ENCODE measurements at regions not wholly inside any gene's neighbourhood (a gene's known extent, or its start where the extent isn't known, plus 50 kb on each side); places are given as distances from the start of the nearest gene placed in this dataset.
A peak's percentile ranks its signal among the peaks of the same experiment; 100 is the strongest.

DNA sequence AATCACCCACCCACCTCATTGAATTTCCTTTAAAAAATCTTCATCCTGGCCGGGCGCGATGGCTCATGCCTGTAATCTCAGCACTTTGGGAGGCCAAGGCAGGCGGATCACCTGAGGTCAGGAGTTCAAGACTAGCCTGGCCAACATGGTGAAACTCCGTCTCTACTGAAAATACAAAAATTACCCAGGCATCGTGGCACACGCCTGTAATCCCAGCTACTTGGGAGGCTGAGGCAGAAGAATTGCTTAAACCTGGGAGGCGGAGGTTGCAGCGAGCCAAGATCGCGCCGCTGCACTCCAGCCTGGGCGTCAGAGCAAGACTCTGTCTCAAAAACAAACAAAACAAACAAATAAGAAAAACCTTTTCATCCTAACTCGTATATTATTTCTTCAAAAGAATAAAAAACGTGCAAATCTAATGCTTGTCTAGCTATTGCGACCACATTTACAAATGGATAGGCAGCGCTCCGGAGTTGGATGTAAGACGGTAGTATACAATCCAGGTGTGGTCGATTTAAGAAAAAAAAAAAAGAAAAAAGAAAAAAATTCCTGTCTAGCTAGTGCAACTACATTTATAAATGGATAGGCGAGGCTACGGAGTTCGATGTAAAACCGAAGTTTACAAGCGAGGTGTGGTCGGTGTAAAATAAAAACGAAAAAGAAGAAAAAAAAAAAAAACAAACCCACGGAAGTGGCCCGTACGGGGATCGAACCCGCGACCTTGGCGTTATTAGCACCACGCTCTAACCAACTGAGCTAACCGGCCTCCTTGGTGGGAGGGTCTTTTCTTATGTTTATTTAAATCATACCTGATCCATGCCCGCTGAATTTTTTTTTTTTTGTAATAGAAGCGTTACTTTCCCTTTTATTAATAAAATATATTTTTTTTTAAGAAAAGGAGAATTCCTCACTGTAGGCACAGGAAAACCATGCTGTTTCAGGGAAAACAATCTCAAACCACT is 70.7 kb upstream of the PRSS16 start (continued):
- TF ChIP-seq, protein P1, sequence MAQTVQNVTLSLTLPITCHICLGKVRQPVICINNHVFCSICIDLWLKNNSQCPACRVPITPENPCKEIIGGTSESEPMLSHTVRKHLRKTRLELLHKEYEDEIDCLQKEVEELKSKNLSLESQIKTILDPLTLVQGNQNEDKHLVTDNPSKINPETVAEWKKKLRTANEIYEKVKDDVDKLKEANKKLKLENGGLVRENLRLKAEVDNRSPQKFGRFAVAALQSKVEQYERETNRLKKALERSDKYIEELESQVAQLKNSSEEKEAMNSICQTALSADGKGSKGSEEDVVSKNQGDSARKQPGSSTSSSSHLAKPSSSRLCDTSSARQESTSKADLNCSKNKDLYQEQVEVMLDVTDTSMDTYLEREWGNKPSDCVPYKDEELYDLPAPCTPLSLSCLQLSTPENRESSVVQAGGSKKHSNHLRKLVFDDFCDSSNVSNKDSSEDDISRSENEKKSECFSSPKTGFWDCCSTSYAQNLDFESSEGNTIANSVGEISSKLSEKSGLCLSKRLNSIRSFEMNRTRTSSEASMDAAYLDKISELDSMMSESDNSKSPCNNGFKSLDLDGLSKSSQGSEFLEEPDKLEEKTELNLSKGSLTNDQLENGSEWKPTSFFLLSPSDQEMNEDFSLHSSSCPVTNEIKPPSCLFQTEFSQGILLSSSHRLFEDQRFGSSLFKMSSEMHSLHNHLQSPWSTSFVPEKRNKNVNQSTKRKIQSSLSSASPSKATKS (CRISPR knock-in tag; IDR thresholded peaks at IDR 0.05), result 0 out of 2 replicates have a peak, but pooled peaks have one; percentile 34
- no peak for TF ChIP-seq ZNF547 (CRISPR knock-in tag; IDR thresholded peaks at IDR 0.05)
- no peak for TF ChIP-seq ZNF891 (CRISPR knock-in tag; IDR thresholded peaks at IDR 0.05)
- TF ChIP-seq SP1 (IDR thresholded peaks at IDR 0.05), result no peak
- 0 out of 2 replicates have a peak, but pooled peaks have one; percentile 32 for TF ChIP-seq SP1 (CRISPR knock-in tag; IDR thresholded peaks at IDR 0.05)
- 0 out of 2 replicates have a peak, but pooled peaks have one; percentile 6 for TF ChIP-seq MIER2 (CRISPR knock-in tag; IDR thresholded peaks at IDR 0.05)
- TF ChIP-seq FOXK1 (CRISPR knock-in tag; IDR thresholded peaks at IDR 0.05; ENCODE audit: borderline replicate concordance, low read depth), result 0 out of 2 replicates have a peak, but pooled peaks have one; percentile 16
- TF ChIP-seq ZNF598 (CRISPR knock-in tag; IDR thresholded peaks at IDR 0.05; ENCODE audit: borderline replicate concordance), result 0 out of 2 replicates have a peak, but pooled peaks have one; percentile 30
- TF ChIP-seq AKAP8 (CRISPR knock-in tag; IDR thresholded peaks at IDR 0.05), result no peak
- TF ChIP-seq ZSCAN30 (CRISPR knock-in tag; IDR thresholded peaks at IDR 0.05), result 0 out of 2 replicates have a peak, but pooled peaks have one; percentile 60
- TF ChIP-seq, protein P2, sequence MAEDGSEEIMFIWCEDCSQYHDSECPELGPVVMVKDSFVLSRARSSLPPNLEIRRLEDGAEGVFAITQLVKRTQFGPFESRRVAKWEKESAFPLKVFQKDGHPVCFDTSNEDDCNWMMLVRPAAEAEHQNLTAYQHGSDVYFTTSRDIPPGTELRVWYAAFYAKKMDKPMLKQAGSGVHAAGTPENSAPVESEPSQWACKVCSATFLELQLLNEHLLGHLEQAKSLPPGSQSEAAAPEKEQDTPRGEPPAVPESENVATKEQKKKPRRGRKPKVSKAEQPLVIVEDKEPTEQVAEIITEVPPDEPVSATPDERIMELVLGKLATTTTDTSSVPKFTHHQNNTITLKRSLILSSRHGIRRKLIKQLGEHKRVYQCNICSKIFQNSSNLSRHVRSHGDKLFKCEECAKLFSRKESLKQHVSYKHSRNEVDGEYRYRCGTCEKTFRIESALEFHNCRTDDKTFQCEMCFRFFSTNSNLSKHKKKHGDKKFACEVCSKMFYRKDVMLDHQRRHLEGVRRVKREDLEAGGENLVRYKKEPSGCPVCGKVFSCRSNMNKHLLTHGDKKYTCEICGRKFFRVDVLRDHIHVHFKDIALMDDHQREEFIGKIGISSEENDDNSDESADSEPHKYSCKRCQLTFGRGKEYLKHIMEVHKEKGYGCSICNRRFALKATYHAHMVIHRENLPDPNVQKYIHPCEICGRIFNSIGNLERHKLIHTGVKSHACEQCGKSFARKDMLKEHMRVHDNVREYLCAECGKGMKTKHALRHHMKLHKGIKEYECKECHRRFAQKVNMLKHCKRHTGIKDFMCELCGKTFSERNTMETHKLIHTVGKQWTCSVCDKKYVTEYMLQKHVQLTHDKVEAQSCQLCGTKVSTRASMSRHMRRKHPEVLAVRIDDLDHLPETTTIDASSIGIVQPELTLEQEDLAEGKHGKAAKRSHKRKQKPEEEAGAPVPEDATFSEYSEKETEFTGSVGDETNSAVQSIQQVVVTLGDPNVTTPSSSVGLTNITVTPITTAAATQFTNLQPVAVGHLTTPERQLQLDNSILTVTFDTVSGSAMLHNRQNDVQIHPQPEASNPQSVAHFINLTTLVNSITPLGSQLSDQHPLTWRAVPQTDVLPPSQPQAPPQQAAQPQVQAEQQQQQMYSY (CRISPR knock-in tag; IDR thresholded peaks at IDR 0.05), result no peak
- TF ChIP-seq NR1H2 (CRISPR knock-in tag; IDR thresholded peaks at IDR 0.05; ENCODE audit: borderline replicate concordance, low read depth), result no peak
- TF ChIP-seq, protein P3, sequence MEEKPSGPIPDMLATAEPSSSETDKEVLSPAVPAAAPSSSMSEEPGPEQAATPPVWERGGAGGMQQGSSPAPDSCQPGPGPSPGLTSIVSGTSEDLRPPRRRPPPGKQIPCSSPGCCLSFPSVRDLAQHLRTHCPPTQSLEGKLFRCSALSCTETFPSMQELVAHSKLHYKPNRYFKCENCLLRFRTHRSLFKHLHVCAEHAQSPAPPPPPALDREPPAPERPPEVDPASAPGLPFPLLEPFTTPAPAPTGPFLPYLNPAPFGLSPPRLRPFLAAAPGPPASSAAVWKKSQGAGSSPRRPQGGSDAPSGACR (CRISPR knock-in tag; IDR thresholded peaks at IDR 0.05), result 0 out of 2 replicates have a peak, but pooled peaks have one; percentile 19
- TF ChIP-seq MIXL1 (CRISPR knock-in tag; IDR thresholded peaks at IDR 0.05), result peak; percentile 61; the same call in 1 of the 2 replicates

Measured in HepG2 (cell line).